ENCODE measurements at regions not wholly inside any gene's neighbourhood (a gene's known extent, or its start where the extent isn't known, plus 50 kb on each side); places are given as distances from the start of the nearest gene placed in this dataset.

DNA sequence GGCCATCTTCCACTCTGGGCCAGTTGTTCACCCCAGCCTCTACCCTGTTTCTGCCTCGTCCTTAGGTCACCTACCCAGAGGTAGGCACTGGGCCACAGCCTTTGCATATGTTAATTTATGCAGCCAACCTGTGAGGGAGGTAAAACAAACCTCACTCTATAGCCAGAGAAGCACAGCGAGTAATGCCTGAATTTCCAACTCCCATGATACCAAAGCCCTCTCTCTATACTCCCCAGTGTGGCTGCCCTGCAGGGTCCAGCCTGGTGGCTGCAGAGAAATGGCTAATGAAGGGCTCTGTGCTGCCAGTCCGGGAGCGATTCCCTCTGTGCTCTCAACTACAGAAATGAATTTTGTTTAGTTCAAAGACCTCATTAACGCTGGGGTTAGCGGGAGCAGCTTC lies 397.0 kb upstream of the CCL2 start:
- H3K4me3 ChIP-seq, result no peak overlapping the region
- no peaks in the 10 kb centered on the region for H3K27me3 ChIP-seq
- no peaks in the 10 kb centered on the region for H3K36me3 ChIP-seq
- no peaks in the 10 kb centered on the region for H3K4me1 ChIP-seq
- no peaks in the 10 kb centered on the region for H3K9me3 ChIP-seq
- TF ChIP-seq CTCF (IDR thresholded peaks at IDR 0.05), result no peak
- no peak overlapping the region for H3K27ac ChIP-seq
- no peak for DNase-seq (ENCODE audit: low spot score)

DNA sequence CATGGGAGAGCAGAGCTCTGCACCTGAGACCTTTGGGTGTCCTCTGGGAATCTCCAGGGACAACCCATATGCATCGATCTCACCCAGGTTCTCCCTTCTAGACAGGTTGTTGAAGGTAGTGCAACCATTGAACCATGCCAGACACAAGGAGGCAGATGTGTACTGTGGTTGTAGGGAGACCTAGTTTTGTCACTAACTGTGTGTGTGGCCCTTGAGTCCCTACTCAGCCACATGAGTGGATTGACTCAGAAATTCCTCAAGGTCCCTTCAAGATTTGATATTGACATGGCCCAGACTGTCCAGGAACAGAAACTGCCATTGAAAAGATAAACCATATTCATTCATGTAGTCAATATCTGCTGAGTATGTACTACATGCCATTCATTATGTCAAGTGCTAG lies 396.4 kb upstream of the CCL2 start:
- Histone ChIP-seq H3K9me3 (no peaks in the 10 kb centered on the region), H3K4me1 (no peaks in the 10 kb centered on the region), H3K36me3 (no peaks in the 10 kb centered on the region), H3K4me3 (no peak overlapping the region), H3K27ac (no peak overlapping the region), H3K27me3 (no peaks in the 10 kb centered on the region)
- no peak for TF ChIP-seq CTCF (IDR thresholded peaks at IDR 0.05)
- no peak for DNase-seq (ENCODE audit: low spot score)

- Histone ChIP-seq H3K27me3 (no peaks in the 10 kb centered on the region), H3K27ac (no peak overlapping the region), H3K4me1 (no peaks in the 10 kb centered on the region), H3K4me3 (no peak overlapping the region), H3K9me3 (no peaks in the 10 kb centered on the region), H3K36me3 (no peaks in the 10 kb centered on the region)
- DNase-seq (ENCODE audit: low spot score), result no peak
- no peak for TF ChIP-seq CTCF (IDR thresholded peaks at IDR 0.05)
These were observed 392.1 kb upstream of the CCL2 start for GRCh38 chr17:33862772-33863602.

- TF ChIP-seq CTCF (IDR thresholded peaks at IDR 0.05), result no peak
- H3K27me3 ChIP-seq, result no peaks in the 10 kb centered on the region
- H3K9me3 ChIP-seq, result no peaks in the 10 kb centered on the region
- no peaks in the 10 kb centered on the region for H3K4me1 ChIP-seq
- DNase-seq (ENCODE audit: low spot score), result no peak
- H3K4me3 ChIP-seq, result no peak overlapping the region
- H3K36me3 ChIP-seq, result no peaks in the 10 kb centered on the region
- no peak overlapping the region for H3K27ac ChIP-seq
These were observed 390.3 kb upstream of the CCL2 start for GRCh38 chr17:33864758-33865229.

DNA sequence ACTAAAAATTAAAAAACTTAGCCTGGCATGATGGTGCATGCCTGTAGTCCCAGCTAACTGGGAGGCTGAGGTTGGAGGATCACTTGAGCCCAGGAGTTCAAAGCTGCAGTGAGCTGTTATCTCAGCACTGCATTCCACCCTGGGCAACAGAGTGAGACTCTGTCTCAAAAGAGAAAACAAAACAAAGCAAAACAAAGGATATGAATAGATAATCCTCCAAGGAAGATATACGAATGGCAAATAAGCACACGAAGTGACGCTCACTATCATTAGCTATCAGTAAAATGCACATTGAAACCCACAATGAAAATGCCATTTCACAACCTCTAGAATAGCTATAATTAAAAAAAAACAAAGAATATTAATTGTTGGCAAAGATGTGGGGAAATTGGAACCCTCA lies 386.2 kb upstream of the CCL2 start:
- Histone ChIP-seq H3K4me1 (no peaks in the 10 kb centered on the region), H3K9me3 (no peaks in the 10 kb centered on the region), H3K27ac (no peak overlapping the region), H3K27me3 (no peaks in the 10 kb centered on the region), H3K4me3 (no peak overlapping the region), H3K36me3 (no peaks in the 10 kb centered on the region)
- TF ChIP-seq CTCF (IDR thresholded peaks at IDR 0.05), result no peak
- no peak for DNase-seq (ENCODE audit: low spot score)

- TF ChIP-seq CTCF (IDR thresholded peaks at IDR 0.05), result no peak
- H3K27me3 ChIP-seq, result no peaks in the 10 kb centered on the region
These were observed 384.1 kb upstream of the CCL2 start for GRCh38 chr17:33870936-33871335.

More at GRCh38 chr17:33870936-33871335, 384.1 kb upstream of the CCL2 start:
- no peaks in the 10 kb centered on the region for H3K9me3 ChIP-seq
- H3K4me3 ChIP-seq, result no peak overlapping the region
- no peaks in the 10 kb centered on the region for H3K36me3 ChIP-seq
- DNase-seq (ENCODE audit: low spot score), result no peak
- no peak overlapping the region for H3K27ac ChIP-seq
- no peaks in the 10 kb centered on the region for H3K4me1 ChIP-seq
